K562 (cell line): ENCODE measurements at regions not wholly inside any gene's neighbourhood (a gene's known extent, or its start where the extent isn't known, plus 50 kb on each side); places are given as distances from the start of the nearest gene placed in this dataset.

Experiments
- ATAC-seq: fragments of 200-7000 bp; cut with Tn5 transposase; 3 replicates; pipeline ENCODE4 v1.9.1; 2020; ENCODE audit warnings: moderate library complexity
- BruUV-seq: library from RNA; stranded (reverse); fragments of 400-500 nt; replicated peaks from 2 replicates; lab custom pipeline; 2021; lab: Mats Ljungman, UMichigan
- CTCF ChIA-PET: fragments of 300-600 bp; formaldehyde crosslinking; extraction: SDS; loops from one replicate; lab custom pipeline; 2021; ENCODE audit warnings: low intra/inter-chr PET ratio; lab: Yijun Ruan, JAX
- POLR2A ChIA-PET: fragments of 300-600, 350-650 bp; sonication (Branson Sonifier 250); formaldehyde crosslinking; extraction: SDS; loops from one replicate; lab custom pipeline; 2021; ENCODE audit warnings: antibody characterized with exemption, inconsistent platforms; lab: Yijun Ruan, JAX
- DNase-seq, 4 experiments: peaks; one replicate each; pipeline versions ENCODE4 v3.0.0 to v3.0.0-alpha.2; 2011 to 2018; ENCODE audit warnings: low spot score in 3 of 4, mixed read lengths in 3 of 4; ENCODE audit errors: extremely low read depth in 1 of 4
- FAIRE-seq: peaks from 2 replicates; lab custom pipeline; 2011; peaks lifted over from hg19 to GRCh38; lab: Jason Lieb, UNC
- H2AFZ ChIP-seq: 2 replicates; pipeline ENCODE4 v1.6.0; 2011; ENCODE audit warnings: low read depth, low read length, control low read depth, inconsistent platforms
- H3K27ac ChIP-seq: fragments of 200-600 bp; 3 replicates; pipeline ENCODE4 v1.8.0; 2011; ENCODE audit warnings: low read depth, mild to moderate bottlenecking, control low read depth, inconsistent platforms, low read length, moderate library complexity, mixed read lengths; ENCODE audit errors: extremely low read depth
- H3K27me3 ChIP-seq, 2 experiments: fragments of 300-600 bp in 1 of 2; 2 replicates in 1 of 2; 3 replicates in 1 of 2; pipeline versions ENCODE4 v1.6.0 to v1.8.0; 2011; ENCODE audit warnings: inconsistent platforms in 2 of 2, low read length in 2 of 2, mild to moderate bottlenecking in 1 of 2, mixed read lengths in 1 of 2, moderate library complexity in 1 of 2; ENCODE audit not compliant: control insufficient read depth in 2 of 2, insufficient read depth in 2 of 2
- H3K36me3 ChIP-seq: fragments of 300-600 bp; 3 replicates; pipeline ENCODE4 v1.8.0; 2011; ENCODE audit warnings: mild to moderate bottlenecking, low read length, inconsistent platforms; ENCODE audit not compliant: control insufficient read depth, insufficient read depth
- H3K4me1 ChIP-seq, 2 experiments: fragments of 200-600 bp in 1 of 2; replicated peaks in 1 of 2; 2 replicates in 1 of 2; 3 replicates in 1 of 2; pipeline versions ENCODE4 v1.5.1 to v1.8.0; 2011; ENCODE audit warnings: inconsistent platforms in 2 of 2, low read length in 2 of 2, mild to moderate bottlenecking in 1 of 2, mixed read lengths in 1 of 2, moderate library complexity in 1 of 2; ENCODE audit not compliant: control insufficient read depth in 2 of 2, insufficient read depth in 2 of 2
- H3K4me2 ChIP-seq: 2 replicates; pipeline ENCODE4 v1.6.1; 2011; ENCODE audit warnings: low read length, control low read depth, inconsistent platforms, mixed read lengths; ENCODE audit not compliant: insufficient read depth
- H3K4me3 ChIP-seq: fragments of 200-600 bp; sonication (generic), shearing (Covaris generic); 2 replicates; pipeline ENCODE4 v1.5.1; 2016; ENCODE audit warnings: control low read depth, inconsistent platforms
- H3K79me2 ChIP-seq: fragments of 200-600 bp; 3 replicates; pipeline ENCODE4 v1.8.0; 2011; ENCODE audit warnings: low read length, inconsistent platforms; ENCODE audit not compliant: control insufficient read depth, insufficient read depth
- H3K9ac ChIP-seq, 2 experiments: 2 replicates each; pipeline versions ENCODE4 v1.6.0 to v1.6.1; 2011; ENCODE audit warnings: low read depth in 2 of 2, low read length in 2 of 2, control low read depth in 1 of 2, inconsistent platforms in 1 of 2, mild to moderate bottlenecking in 1 of 2, mixed read lengths in 1 of 2; ENCODE audit not compliant: insufficient read depth in 1 of 2
- H3K9me1 ChIP-seq: one replicate; pipeline ENCODE4 v1.6.0; 2011; ENCODE audit warnings: inconsistent platforms, mild to moderate bottlenecking, low read length, moderate library complexity; ENCODE audit not compliant: control insufficient read depth, insufficient read depth
- H3K9me3 ChIP-seq: replicated peaks from 2 replicates; pipeline ENCODE4 v1.5.1; 2011; ENCODE audit warnings: low read depth, low read length, inconsistent platforms; ENCODE audit not compliant: control insufficient read depth, insufficient read depth
- H4K20me1 ChIP-seq: replicated peaks from 2 replicates; pipeline ENCODE4 v1.6.1; 2011; ENCODE audit warnings: low read length, inconsistent platforms, mixed read lengths; ENCODE audit not compliant: control insufficient read depth, insufficient read depth
- COPS2 ChIP-seq: fragments of 450-650 bp; conservative IDR thresholded peaks from 2 replicates; pipeline ENCODE4 v1.6.1; 2016; ENCODE audit warnings: mild to moderate bottlenecking, moderate library complexity
- ESRRB ChIP-seq: fragments of 250-450 bp; sonication (Bioruptor Pico); IDR thresholded peaks from 2 replicates; pipeline ENCODE4 v1.5.0; 2020; ENCODE audit warnings: mild to moderate bottlenecking, moderate library complexity, borderline replicate concordance
- HNRNPLL ChIP-seq: fragments of 200-400 bp; formaldehyde crosslinking; IDR thresholded peaks from 2 replicates; pipeline ENCODE4 v1.6.1; 2017; ENCODE audit warnings: low read length, low read depth, mild to moderate bottlenecking; ENCODE audit not compliant: poor library complexity, severe bottlenecking
- KDM2B ChIP-seq: fragments of 250-450 bp; sonication (Bioruptor Pico); IDR thresholded peaks from 2 replicates; pipeline ENCODE4 v1.8.0; 2021; ENCODE audit warnings: mild to moderate bottlenecking, moderate library complexity
- STAT5B ChIP-seq: fragments of 250-450 bp; sonication (Bioruptor Pico); IDR thresholded peaks from 2 replicates; pipeline ENCODE4 v1.8.0; 2021; ENCODE audit warnings: mild to moderate bottlenecking, inconsistent platforms
- U2AF1 ChIP-seq: fragments of 200-400 bp; formaldehyde crosslinking; optimal IDR thresholded peaks from 2 replicates; pipeline ENCODE3; 2017; ENCODE audit warnings: mild to moderate bottlenecking, low read depth, low read length, moderate library complexity
- ZBTB17 ChIP-seq: fragments of 450-650 bp; formaldehyde crosslinking; IDR thresholded peaks from 2 replicates; pipeline ENCODE4 v1.4.0; 2020; ENCODE audit warnings: mild to moderate bottlenecking
- ZFP1 ChIP-seq: fragments of 450-650 bp; formaldehyde crosslinking; IDR thresholded peaks from 2 replicates; pipeline ENCODE4 v1.4.0; 2020; ENCODE audit warnings: mild to moderate bottlenecking, mixed read lengths
- ZNF263 ChIP-seq: sonication (generic); formaldehyde crosslinking; IDR thresholded peaks from 2 replicates; pipeline ENCODE4 v1.8.0; 2022; ENCODE audit warnings: mild to moderate bottlenecking, missing genetic modification reagents, borderline replicate concordance
- WGBS: fragments of 100-300 bp; shearing (Covaris generic); methylation state at CpG from one replicate; pipeline ENCODE4 v1.1.6; 2016; ENCODE audit warnings: low coverage, mixed read lengths; ENCODE audit not compliant: insufficient coverage; ENCODE audit errors: missing lambda C conversion rate; 5-methylcytosine and 5-hydroxymethylcytosine counted together
- in situ Hi-C: fragments of 300-500 bp; cut with MboI; formaldehyde crosslinking; loops from 4 replicates; pipeline ENCODE4 v1.15.0; 2018; ENCODE audit warnings: inconsistent platforms, mixed read lengths
- intact Hi-C: fragments of 100-400 bp; cut with micrococcal nuclease; formaldehyde crosslinking; loops from 2 replicates; pipeline ENCODE4 v1.14.2; 2022
- TF ChIP-seq, protein P1 (sequence below): sonication (generic); formaldehyde crosslinking; IDR thresholded peaks from 2 replicates; pipeline ENCODE4 v1.8.0; 2022; ENCODE audit warnings: mild to moderate bottlenecking, missing genetic modification reagents
- TF ChIP-seq, protein P2 (sequence below): IDR thresholded peaks from 2 replicates; pipeline ENCODE4 v1.6.1; 2016; ENCODE audit warnings: missing genetic modification characterization, missing compliant biosample characterization
- TF ChIP-seq, protein P3 (sequence below), 3 experiments: fragments of 200-800 bp in 1 of 3; fragments of 250-450 bp in 1 of 3; fragments of 450-650 bp in 1 of 3; sonication (Bioruptor Pico) in 1 of 3; sonication (Bioruptor generic) in 1 of 3; formaldehyde crosslinking in 1 of 3; IDR thresholded peaks; 2 replicates each; pipeline versions ENCODE4 v1.6.1 to v1.8.0; 2016 to 2022; ENCODE audit warnings: mild to moderate bottlenecking in 2 of 3, missing genetic modification characterization in 2 of 3, missing compliant biosample characterization in 1 of 3, moderate library complexity in 1 of 3
- TF ChIP-seq, protein P4 (sequence below), 2 experiments: fragments of 450-650 bp; IDR thresholded peaks; 2 replicates each; pipeline ENCODE4 v1.6.1; 2018; ENCODE audit warnings: mild to moderate bottlenecking in 2 of 2, low read depth in 1 of 2; ENCODE audit not compliant: partially characterized antibody in 2 of 2

DNA sequence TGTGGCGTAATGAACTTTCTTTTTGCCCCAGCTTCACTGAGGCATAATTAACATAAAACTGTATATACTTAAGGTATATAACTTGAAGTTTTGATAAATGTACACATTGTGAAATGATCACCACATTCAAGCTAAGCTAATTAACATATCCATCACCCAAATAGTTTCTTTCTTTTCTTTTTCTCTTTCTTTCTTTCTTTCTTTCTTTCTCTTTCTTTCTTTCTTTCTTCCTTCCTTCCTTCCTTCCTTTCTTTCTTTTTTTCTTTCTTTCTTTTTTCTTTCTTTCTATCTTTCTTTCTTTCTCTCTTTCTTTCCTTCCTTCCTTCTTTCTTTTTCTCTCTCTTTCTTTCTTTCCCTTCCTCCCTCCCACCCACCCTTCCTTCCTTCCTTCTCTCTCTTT lies 62.5 kb downstream of the XCL1 start:
- WGBS, result 0% methylated on average over 1 of the region's 1 CpG
- H3K79me2 ChIP-seq, result no peaks in the 10 kb centered on the region
- H3K4me1 ChIP-seq, result 0 out of 5 replicates have a peak, but pooled peaks cover 0 to 4% of the 10 kb centered on the region in 2 experiments
- ChIA-PET POLR2A (no interaction called here), CTCF (no interaction called here)
- ATAC-seq (no peak), FAIRE-seq (no peak), DNase-seq (no peak)
- no peak overlapping the region for H3K4me3 ChIP-seq
- no peak overlapping the region for H2AFZ ChIP-seq
- H3K9ac ChIP-seq, result no peak overlapping the region
- H3K27ac ChIP-seq, result no peak overlapping the region
- H3K27me3 ChIP-seq, result no peaks in the 10 kb centered on the region
- in situ Hi-C loops, result no loop called here
- no peaks in the 10 kb centered on the region for H3K9me1 ChIP-seq
- no peak overlapping the region for H3K4me2 ChIP-seq
- H3K9me3 ChIP-seq, result no peaks in the 10 kb centered on the region
- BruUV-seq, result no TSS peak
- intact Hi-C loops, result loop anchor here (10.0 kb wide), 1 partner anchor 706 kb away; no protein-coding TSS in a partner anchor
- TF ChIP-seq STAT5B (CRISPR knock-in tag) (no peak), HNRNPLL (no peak), COPS2 (no peak), ZFP1 (no peak), KDM2B (no peak), ESRRB (no peak), ZNF263 (CRISPR knock-in tag) (no peak), ZBTB17 (CRISPR knock-in tag) (no peak), U2AF1 (peak; percentile 78)
- TF ChIP-seq, protein P1, sequence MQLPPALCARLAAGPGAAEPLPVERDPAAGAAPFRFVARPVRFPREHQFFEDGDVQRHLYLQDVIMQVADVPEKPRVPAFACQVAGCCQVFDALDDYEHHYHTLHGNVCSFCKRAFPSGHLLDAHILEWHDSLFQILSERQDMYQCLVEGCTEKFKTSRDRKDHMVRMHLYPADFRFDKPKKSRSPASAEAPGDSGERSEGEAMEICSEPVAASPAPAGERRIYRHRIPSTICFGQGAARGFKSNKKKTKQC, result no peak
- TF ChIP-seq, protein P2, sequence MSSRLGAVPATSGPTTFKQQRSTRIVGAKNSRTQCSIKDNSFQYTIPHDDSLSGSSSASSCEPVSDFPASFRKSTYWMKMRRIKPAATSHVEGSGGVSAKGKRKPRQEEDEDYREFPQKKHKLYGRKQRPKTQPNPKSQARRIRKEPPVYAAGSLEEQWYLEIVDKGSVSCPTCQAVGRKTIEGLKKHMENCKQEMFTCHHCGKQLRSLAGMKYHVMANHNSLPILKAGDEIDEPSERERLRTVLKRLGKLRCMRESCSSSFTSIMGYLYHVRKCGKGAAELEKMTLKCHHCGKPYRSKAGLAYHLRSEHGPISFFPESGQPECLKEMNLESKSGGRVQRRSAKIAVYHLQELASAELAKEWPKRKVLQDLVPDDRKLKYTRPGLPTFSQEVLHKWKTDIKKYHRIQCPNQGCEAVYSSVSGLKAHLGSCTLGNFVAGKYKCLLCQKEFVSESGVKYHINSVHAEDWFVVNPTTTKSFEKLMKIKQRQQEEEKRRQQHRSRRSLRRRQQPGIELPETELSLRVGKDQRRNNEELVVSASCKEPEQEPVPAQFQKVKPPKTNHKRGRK, result peak; percentile 93
- TF ChIP-seq, protein P3, sequence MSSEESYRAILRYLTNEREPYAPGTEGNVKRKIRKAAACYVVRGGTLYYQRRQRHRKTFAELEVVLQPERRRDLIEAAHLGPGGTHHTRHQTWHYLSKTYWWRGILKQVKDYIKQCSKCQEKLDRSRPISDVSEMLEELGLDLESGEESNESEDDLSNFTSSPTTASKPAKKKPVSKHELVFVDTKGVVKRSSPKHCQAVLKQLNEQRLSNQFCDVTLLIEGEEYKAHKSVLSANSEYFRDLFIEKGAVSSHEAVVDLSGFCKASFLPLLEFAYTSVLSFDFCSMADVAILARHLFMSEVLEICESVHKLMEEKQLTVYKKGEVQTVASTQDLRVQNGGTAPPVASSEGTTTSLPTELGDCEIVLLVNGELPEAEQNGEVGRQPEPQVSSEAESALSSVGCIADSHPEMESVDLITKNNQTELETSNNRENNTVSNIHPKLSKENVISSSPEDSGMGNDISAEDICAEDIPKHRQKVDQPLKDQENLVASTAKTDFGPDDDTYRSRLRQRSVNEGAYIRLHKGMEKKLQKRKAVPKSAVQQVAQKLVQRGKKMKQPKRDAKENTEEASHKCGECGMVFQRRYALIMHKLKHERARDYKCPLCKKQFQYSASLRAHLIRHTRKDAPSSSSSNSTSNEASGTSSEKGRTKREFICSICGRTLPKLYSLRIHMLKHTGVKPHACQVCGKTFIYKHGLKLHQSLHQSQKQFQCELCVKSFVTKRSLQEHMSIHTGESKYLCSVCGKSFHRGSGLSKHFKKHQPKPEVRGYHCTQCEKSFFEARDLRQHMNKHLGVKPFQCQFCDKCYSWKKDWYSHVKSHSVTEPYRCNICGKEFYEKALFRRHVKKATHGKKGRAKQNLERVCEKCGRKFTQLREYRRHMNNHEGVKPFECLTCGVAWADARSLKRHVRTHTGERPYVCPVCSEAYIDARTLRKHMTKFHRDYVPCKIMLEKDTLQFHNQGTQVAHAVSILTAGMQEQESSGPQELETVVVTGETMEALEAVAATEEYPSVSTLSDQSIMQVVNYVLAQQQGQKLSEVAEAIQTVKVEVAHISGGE (CRISPR knock-in tag; IDR thresholded peaks at IDR 0.05), result no peak
- TF ChIP-seq, protein P4, sequence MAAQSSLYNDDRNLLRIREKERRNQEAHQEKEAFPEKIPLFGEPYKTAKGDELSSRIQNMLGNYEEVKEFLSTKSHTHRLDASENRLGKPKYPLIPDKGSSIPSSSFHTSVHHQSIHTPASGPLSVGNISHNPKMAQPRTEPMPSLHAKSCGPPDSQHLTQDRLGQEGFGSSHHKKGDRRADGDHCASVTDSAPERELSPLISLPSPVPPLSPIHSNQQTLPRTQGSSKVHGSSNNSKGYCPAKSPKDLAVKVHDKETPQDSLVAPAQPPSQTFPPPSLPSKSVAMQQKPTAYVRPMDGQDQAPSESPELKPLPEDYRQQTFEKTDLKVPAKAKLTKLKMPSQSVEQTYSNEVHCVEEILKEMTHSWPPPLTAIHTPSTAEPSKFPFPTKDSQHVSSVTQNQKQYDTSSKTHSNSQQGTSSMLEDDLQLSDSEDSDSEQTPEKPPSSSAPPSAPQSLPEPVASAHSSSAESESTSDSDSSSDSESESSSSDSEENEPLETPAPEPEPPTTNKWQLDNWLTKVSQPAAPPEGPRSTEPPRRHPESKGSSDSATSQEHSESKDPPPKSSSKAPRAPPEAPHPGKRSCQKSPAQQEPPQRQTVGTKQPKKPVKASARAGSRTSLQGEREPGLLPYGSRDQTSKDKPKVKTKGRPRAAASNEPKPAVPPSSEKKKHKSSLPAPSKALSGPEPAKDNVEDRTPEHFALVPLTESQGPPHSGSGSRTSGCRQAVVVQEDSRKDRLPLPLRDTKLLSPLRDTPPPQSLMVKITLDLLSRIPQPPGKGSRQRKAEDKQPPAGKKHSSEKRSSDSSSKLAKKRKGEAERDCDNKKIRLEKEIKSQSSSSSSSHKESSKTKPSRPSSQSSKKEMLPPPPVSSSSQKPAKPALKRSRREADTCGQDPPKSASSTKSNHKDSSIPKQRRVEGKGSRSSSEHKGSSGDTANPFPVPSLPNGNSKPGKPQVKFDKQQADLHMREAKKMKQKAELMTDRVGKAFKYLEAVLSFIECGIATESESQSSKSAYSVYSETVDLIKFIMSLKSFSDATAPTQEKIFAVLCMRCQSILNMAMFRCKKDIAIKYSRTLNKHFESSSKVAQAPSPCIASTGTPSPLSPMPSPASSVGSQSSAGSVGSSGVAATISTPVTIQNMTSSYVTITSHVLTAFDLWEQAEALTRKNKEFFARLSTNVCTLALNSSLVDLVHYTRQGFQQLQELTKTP (IDR thresholded peaks at IDR 0.05; ENCODE audit: low read depth in 1 of 2, partially characterized antibody in 2 of 2), result no peak
- no peaks in the 10 kb centered on the region for H4K20me1 ChIP-seq
- H3K36me3 ChIP-seq, result no peaks in the 10 kb centered on the region
